Endodermal cell (in vitro differentiated cells): ENCODE measurements at regions not wholly inside any gene's neighbourhood (a gene's known extent, or its start where the extent isn't known, plus 50 kb on each side); places are given as distances from the start of the nearest gene placed in this dataset.

Experiments used
- DNase-seq: peaks from one replicate; pipeline ENCODE4 v3.0.0-alpha.2; 2017
- H3K27ac ChIP-seq: 2 replicates; pipeline ENCODE4 v1.5.1; 2013; ENCODE audit warnings: mild to moderate bottlenecking, low read depth, low read length, moderate library complexity
- H3K27me3 ChIP-seq: 2 replicates; pipeline ENCODE4 v1.6.1; 2013; ENCODE audit warnings: mild to moderate bottlenecking, low read length, moderate library complexity; ENCODE audit not compliant: insufficient read depth, control insufficient read depth, poor library complexity, severe bottlenecking
- H3K36me3 ChIP-seq: 2 replicates; pipeline ENCODE4 v1.7.0; 2013; ENCODE audit warnings: mild to moderate bottlenecking, low read length, moderate library complexity; ENCODE audit not compliant: control insufficient read depth, insufficient read depth
- H3K4me1 ChIP-seq: one replicate; pipeline ENCODE4 v1.7.0; 2013; ENCODE audit warnings: low read length; ENCODE audit not compliant: control insufficient read depth, insufficient read depth
- H3K4me3 ChIP-seq: 2 replicates; pipeline ENCODE4 v1.5.1; 2013; ENCODE audit warnings: mild to moderate bottlenecking, low read length, moderate library complexity
- H3K9ac ChIP-seq: 2 replicates; pipeline ENCODE4 v1.6.1; 2013; ENCODE audit warnings: mild to moderate bottlenecking, low read length, moderate library complexity; ENCODE audit not compliant: poor library complexity, severe bottlenecking; ENCODE audit errors: extremely low read depth
- H3K9me3 ChIP-seq: 2 replicates; pipeline ENCODE4 v1.6.1; 2013; ENCODE audit warnings: mild to moderate bottlenecking, low read length, moderate library complexity; ENCODE audit not compliant: control insufficient read depth
- H3K27ac Mint-ChIP-seq: 2 replicates; pipeline ENCODE4 v1.8.0; 2020; ENCODE audit warnings: mixed read lengths
- H3K27me3 Mint-ChIP-seq: 2 replicates; pipeline ENCODE4 v1.8.0; 2021; ENCODE audit warnings: mild to moderate bottlenecking, mixed read lengths; ENCODE audit not compliant: insufficient read depth
- H3K36me3 Mint-ChIP-seq: 2 replicates; pipeline ENCODE4 v1.8.0; 2020; ENCODE audit warnings: low read depth, mixed read lengths
- H3K4me1 Mint-ChIP-seq: 2 replicates; pipeline ENCODE4 v1.8.0; 2020; ENCODE audit warnings: mixed read lengths
- H3K4me3 Mint-ChIP-seq: 2 replicates; pipeline ENCODE4 v1.8.0; 2020; ENCODE audit warnings: mild to moderate bottlenecking, moderate library complexity, mixed read lengths
- H3K9me3 Mint-ChIP-seq: 2 replicates; pipeline ENCODE4 v1.8.0; 2020; ENCODE audit warnings: mild to moderate bottlenecking, mixed read lengths
- CTCF ChIP-seq: fragments of 200-600 bp; sonication (generic); conservative IDR thresholded peaks from 2 replicates; pipeline ENCODE4 v1.5.0; 2021; ENCODE audit warnings: antibody characterized with exemption, mild to moderate bottlenecking
- WGBS, 2 experiments: methylation state at CpG; one replicate each; pipeline versions ENCODE4 v1.1.5 to v1.1.7; 2013; ENCODE audit warnings: missing lambda C conversion rate in 2 of 2, mixed read lengths in 1 of 2; ENCODE audit not compliant: insufficient coverage in 1 of 2, insufficient read length in 1 of 2; 5-methylcytosine and 5-hydroxymethylcytosine counted together

DNA sequence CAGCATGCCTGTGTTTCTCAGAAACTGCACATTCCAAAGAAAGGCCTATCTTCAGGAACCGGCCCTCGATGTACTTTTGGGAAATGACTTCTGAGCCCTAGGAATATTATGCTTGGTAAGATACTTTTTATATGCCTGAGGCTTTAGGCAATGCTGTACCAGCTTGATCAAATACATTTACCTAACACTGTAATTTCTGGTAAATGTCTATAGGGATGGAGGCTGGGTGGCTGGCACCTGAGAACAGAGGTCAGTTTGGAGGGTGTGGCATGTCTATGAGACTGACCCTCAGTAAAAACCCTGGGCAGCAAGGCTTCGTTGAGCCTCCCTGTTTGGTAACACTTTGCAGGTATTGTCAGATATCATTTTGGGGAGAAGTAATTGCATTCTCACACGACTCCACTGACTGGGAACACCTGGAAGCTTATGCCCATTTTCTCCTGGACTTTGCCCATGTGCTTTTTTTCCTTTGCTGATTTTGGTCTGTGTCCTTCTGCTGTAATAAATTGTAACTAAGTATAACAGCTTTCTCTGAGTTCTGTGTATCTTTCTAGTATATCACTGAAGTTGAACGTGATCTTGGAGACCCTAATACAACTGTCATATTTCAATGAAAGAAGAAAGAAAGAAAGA is 1339.1 kb downstream of the OLFM4 start:
- peaks cover 5% of the 10 kb centered on the region for H3K4me1 Mint-ChIP-seq
- no peak for TF ChIP-seq CTCF
- no peak overlapping the region for H3K27ac Mint-ChIP-seq
- WGBS, 2 experiments: 89 to 95% methylated on average over 2 to 4 of the region's 5 CpGs
- H3K4me3 Mint-ChIP-seq: no peak overlapping the region
- no peaks in the 10 kb centered on the region for H3K27me3 ChIP-seq
- peaks cover 3% of the 10 kb centered on the region for H3K4me1 ChIP-seq
- H3K27me3 Mint-ChIP-seq: no peaks in the 10 kb centered on the region
- peaks cover 5% of the 10 kb centered on the region for H3K9me3 ChIP-seq
- H3K36me3 Mint-ChIP-seq: peaks cover 13% of the 10 kb centered on the region
- H3K9ac ChIP-seq: no peak overlapping the region
- H3K9me3 Mint-ChIP-seq: peaks cover 11% of the 10 kb centered on the region
- no peak overlapping the region for H3K27ac ChIP-seq
- no peak overlapping the region for H3K4me3 ChIP-seq
- H3K36me3 ChIP-seq: no peaks in the 10 kb centered on the region
- DNase-seq: no peak

- Histone ChIP-seq H3K27ac (no peak overlapping the region), H3K27me3 (no peaks in the 10 kb centered on the region), H3K9me3 (peaks cover 5% of the 10 kb centered on the region), H3K36me3 (no peaks in the 10 kb centered on the region), H3K4me3 (no peak overlapping the region), H3K4me1 (peaks cover 3% of the 10 kb centered on the region), H3K9ac (no peak overlapping the region)
- Mint-ChIP-seq H3K4me3 (no peak overlapping the region), H3K9me3 (peaks cover 11% of the 10 kb centered on the region), H3K27ac (no peak overlapping the region), H3K36me3 (peaks cover 13% of the 10 kb centered on the region), H3K4me1 (peaks cover 9% of the 10 kb centered on the region), H3K27me3 (no peaks in the 10 kb centered on the region)
- no peak for TF ChIP-seq CTCF
- no peak for DNase-seq
Observed at GRCh38 chr13:54368387-54368786, 1339.8 kb downstream of the OLFM4 start.

DNA sequence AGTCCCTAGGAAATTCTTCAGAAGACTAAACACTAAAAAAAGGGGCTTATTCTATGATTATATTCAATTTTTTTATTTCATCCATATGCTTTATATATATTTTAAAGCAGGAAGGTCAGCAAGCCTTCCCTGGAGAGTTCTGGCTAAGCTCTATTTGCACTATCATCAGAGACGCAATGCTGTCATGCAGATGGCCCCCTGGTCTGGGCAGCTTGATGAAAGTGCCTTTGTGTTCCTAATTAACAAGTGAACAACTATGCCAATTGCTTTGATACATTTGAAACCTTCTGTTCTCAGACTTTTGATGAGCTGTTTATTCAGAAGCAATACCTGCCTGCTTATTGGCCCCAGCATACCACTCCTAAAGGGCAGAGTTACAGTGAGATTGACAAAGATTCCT is 1344.6 kb downstream of the OLFM4 start:
- Histone ChIP-seq H3K9me3 (peaks cover 5% of the 10 kb centered on the region), H3K9ac (no peak overlapping the region), H3K36me3 (no peaks in the 10 kb centered on the region), H3K4me3 (no peak overlapping the region), H3K4me1 (peaks cover 3% of the 10 kb centered on the region), H3K27me3 (no peaks in the 10 kb centered on the region), H3K27ac (no peak overlapping the region)
- 0% methylated on average over 1 of the region's 1 CpG for WGBS, 2 experiments
- H3K9me3 Mint-ChIP-seq: peaks cover 11% of the 10 kb centered on the region
- H3K27ac Mint-ChIP-seq: no peak overlapping the region
- no peak overlapping the region for H3K4me3 Mint-ChIP-seq
- H3K36me3 Mint-ChIP-seq: peaks cover 13% of the 10 kb centered on the region
- peaks cover 31% of the 10 kb centered on the region for H3K4me1 Mint-ChIP-seq
- no peak for TF ChIP-seq CTCF
- no peaks in the 10 kb centered on the region for H3K27me3 Mint-ChIP-seq
- DNase-seq: peak; percentile 71
